ENCODE measurements at regions not wholly inside any gene's neighbourhood (a gene's known extent, or its start where the extent isn't known, plus 50 kb on each side); places are given as distances from the start of the nearest gene placed in this dataset.

GRCh38 chr13:84933797-84934196 is 865.4 kb downstream of the SLITRK6 start:
- Histone ChIP-seq H3K4me3 (no peak overlapping the region), H3K27me3 (ENCODE audit: insufficient read depth, low read depth) (no peaks in the 10 kb centered on the region), H3K27ac (no peak overlapping the region), H4K20me1 (ENCODE audit: insufficient read depth) (no peaks in the 10 kb centered on the region), H3K9me3 (ENCODE audit: insufficient read depth, low read depth) (no peaks in the 10 kb centered on the region), H3K4me2 (no peak overlapping the region), H3K36me3 (ENCODE audit: low read depth) (no peaks in the 10 kb centered on the region), H2AFZ (no peak overlapping the region), H3K9me2 (ENCODE audit: insufficient read depth) (no peaks in the 10 kb centered on the region), H3K79me2 (ENCODE audit: low read depth) (no peaks in the 10 kb centered on the region), H3K4me1 (replicated peaks; ENCODE audit: insufficient read depth) (no peaks in the 10 kb centered on the region), H3F3A (ENCODE audit: insufficient read depth, low read depth) (no peaks in the 10 kb centered on the region)
- CTCF ChIA-PET: no interaction called here
- no TSS peak for BruUV-seq (replicated peaks)
- TF ChIP-seq EZH2 (IDR thresholded peaks at IDR 0.05; ENCODE audit: low read depth): no peak
- TF ChIP-seq CTCF (conservative IDR thresholded peaks at IDR 0.05): no peak
- POLR2A ChIA-PET (ENCODE audit: unreplicated experiment): no interaction called here
- DNase-seq: no peak
- intact Hi-C loops (cut with micrococcal nuclease; ENCODE audit: unreplicated experiment): no loop called here

DNA sequence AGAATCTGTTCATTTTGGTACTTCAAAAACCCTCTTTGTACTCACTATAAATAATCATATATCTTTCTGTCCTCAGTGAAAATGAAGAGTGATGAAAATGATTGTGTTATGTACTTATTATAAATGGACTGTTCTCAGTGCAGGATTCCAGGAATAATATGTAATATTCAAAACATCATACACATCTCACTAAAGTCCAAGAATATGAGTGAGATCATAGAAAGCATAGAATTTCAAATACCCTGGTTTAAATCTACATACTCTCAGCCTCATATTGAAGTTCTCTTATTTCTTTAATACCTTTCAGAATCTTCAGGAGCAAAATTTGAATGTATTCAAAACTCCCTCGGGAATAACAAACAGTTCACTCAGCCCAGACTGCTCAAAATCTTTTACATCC is 868.0 kb downstream of the SLITRK6 start:
- TF ChIP-seq EZH2 (IDR thresholded peaks at IDR 0.05; ENCODE audit: low read depth) (no peak), CTCF (conservative IDR thresholded peaks at IDR 0.05) (no peak)
- Histone ChIP-seq H3K4me3 (no peak overlapping the region), H3K79me2 (ENCODE audit: low read depth) (no peaks in the 10 kb centered on the region), H3K9me3 (ENCODE audit: insufficient read depth, low read depth) (no peaks in the 10 kb centered on the region), H3K27me3 (ENCODE audit: insufficient read depth, low read depth) (no peaks in the 10 kb centered on the region), H4K20me1 (ENCODE audit: insufficient read depth) (no peaks in the 10 kb centered on the region), H3K4me1 (replicated peaks; ENCODE audit: insufficient read depth) (no peaks in the 10 kb centered on the region), H3F3A (ENCODE audit: insufficient read depth, low read depth) (no peaks in the 10 kb centered on the region), H3K4me2 (no peak overlapping the region), H3K36me3 (ENCODE audit: low read depth) (no peaks in the 10 kb centered on the region), H3K27ac (no peak overlapping the region), H2AFZ (no peak overlapping the region), H3K9me2 (ENCODE audit: insufficient read depth) (no peaks in the 10 kb centered on the region)
- DNase-seq: no peak
- POLR2A ChIA-PET (ENCODE audit: unreplicated experiment): no interaction called here
- intact Hi-C loops (cut with micrococcal nuclease; ENCODE audit: unreplicated experiment): no loop called here
- BruUV-seq (replicated peaks): no TSS peak
- CTCF ChIA-PET: no interaction called here

DNA sequence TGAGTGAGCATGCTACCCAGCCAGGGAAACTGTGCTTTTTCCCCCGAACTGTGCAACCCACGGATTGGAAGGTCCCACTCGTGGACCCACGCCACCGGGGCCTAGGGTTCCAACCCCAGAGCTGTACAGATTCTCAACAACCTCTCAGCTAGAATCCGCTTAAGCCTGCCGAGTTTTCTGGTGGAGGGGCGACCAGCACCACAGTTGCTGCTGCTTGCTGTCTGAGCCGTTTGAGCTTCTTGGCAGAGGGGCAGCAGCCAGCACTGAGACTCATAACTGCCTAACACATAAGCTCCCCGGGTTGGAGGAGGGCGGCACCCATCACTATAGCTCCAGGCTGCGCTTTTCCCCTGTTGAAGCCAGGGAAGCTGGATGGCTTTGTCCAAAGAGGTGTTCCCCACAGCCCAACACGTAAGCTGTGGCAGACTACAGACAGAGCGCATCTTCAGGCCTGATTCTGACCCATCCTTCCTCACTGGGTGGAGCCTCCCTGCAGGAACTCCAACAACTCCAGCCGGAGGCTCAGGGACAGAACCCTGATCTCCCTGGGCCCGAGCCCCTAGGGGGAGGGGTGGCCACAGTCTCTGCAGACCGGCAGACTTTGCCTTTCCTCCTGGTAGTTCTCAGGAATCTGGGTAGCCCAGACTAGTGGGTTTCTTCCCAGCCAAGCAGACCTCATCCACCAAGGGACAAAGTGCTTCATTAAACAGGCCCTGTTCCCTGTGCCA is 871.6 kb downstream of the SLITRK6 start:
- no peak overlapping the region for H2AFZ ChIP-seq
- DNase-seq: no peak

More for the DNA sequence above, 871.6 kb downstream of the SLITRK6 start:
- TF ChIP-seq CTCF (conservative IDR thresholded peaks at IDR 0.05) (no peak), EZH2 (IDR thresholded peaks at IDR 0.05; ENCODE audit: low read depth) (no peak)
- no peaks in the 10 kb centered on the region for H3K9me2 ChIP-seq (ENCODE audit: insufficient read depth)
- BruUV-seq (replicated peaks): no TSS peak
- intact Hi-C loops (cut with micrococcal nuclease; ENCODE audit: unreplicated experiment): no loop called here
- H3F3A ChIP-seq (ENCODE audit: insufficient read depth, low read depth): no peaks in the 10 kb centered on the region
- H3K27me3 ChIP-seq (ENCODE audit: insufficient read depth, low read depth): no peaks in the 10 kb centered on the region
- H3K4me3 ChIP-seq: no peak overlapping the region
- H3K79me2 ChIP-seq (ENCODE audit: low read depth): no peaks in the 10 kb centered on the region
- H3K4me1 ChIP-seq (replicated peaks; ENCODE audit: insufficient read depth): no peaks in the 10 kb centered on the region
- H3K27ac ChIP-seq: no peak overlapping the region
- H4K20me1 ChIP-seq (ENCODE audit: insufficient read depth): no peaks in the 10 kb centered on the region
- no peaks in the 10 kb centered on the region for H3K36me3 ChIP-seq (ENCODE audit: low read depth)
- POLR2A ChIA-PET (ENCODE audit: unreplicated experiment): no interaction called here
- no peaks in the 10 kb centered on the region for H3K9me3 ChIP-seq (ENCODE audit: insufficient read depth, low read depth)
- H3K4me2 ChIP-seq: no peak overlapping the region
- CTCF ChIA-PET: no interaction called here

All from PC-9 (cell line).